CD14-positive monocyte (primary cell): ENCODE measurements at regions not wholly inside any gene's neighbourhood (a gene's known extent, or its start where the extent isn't known, plus 50 kb on each side); places are given as distances from the start of the nearest gene placed in this dataset.

Source experiments
- DNase-seq, 3 donors: peaks; one replicate each; pipeline ENCODE4 v3.0.0-alpha.2; 2011 to 2022
- H2AFZ ChIP-seq: 2 replicates; pipeline ENCODE4 v1.6.0; 2012; ENCODE audit warnings: mild to moderate bottlenecking, low read depth, low read length, inconsistent platforms; ENCODE audit not compliant: insufficient read depth, poor library complexity, severe bottlenecking
- H3K27ac ChIP-seq, 2 donors: 1 replicate in 1 of 2; 2 replicates in 1 of 2; pipeline ENCODE4 v1.5.1; 2012 to 2013; ENCODE audit warnings: low read length in 2 of 2, control low read depth in 1 of 2, inconsistent platforms in 1 of 2, low read depth in 1 of 2, mild to moderate bottlenecking in 1 of 2
- H3K27me3 ChIP-seq, 2 donors: one replicate each; pipeline versions ENCODE4 v1.6.0 to v1.6.1; 2011 to 2013; ENCODE audit warnings: low read length in 2 of 2; ENCODE audit not compliant: control insufficient read depth in 2 of 2, insufficient read depth in 2 of 2
- H3K36me3 ChIP-seq, 2 donors: replicated peaks in 1 of 2; 1 replicate in 1 of 2; 2 replicates in 1 of 2; pipeline versions ENCODE4 v1.5.1 to v1.6.1; 2012 to 2013; ENCODE audit warnings: low read length in 2 of 2, control low read depth in 1 of 2, inconsistent platforms in 1 of 2, mild to moderate bottlenecking in 1 of 2; ENCODE audit not compliant: insufficient read depth in 2 of 2, control insufficient read depth in 1 of 2
- H3K4me1 ChIP-seq, 2 donors: 1 replicate in 1 of 2; 2 replicates in 1 of 2; pipeline versions ENCODE4 v1.5.1 to v1.6.1; 2012 to 2013; ENCODE audit warnings: low read length in 2 of 2, control low read depth in 1 of 2, inconsistent platforms in 1 of 2, mild to moderate bottlenecking in 1 of 2, moderate library complexity in 1 of 2; ENCODE audit not compliant: insufficient read depth in 2 of 2, control insufficient read depth in 1 of 2
- H3K4me2 ChIP-seq: replicated peaks from 2 replicates; pipeline ENCODE3; 2012; ENCODE audit warnings: low read length, moderate library complexity, mild to moderate bottlenecking; ENCODE audit not compliant: poor library complexity, severe bottlenecking; ENCODE audit errors: extremely low read depth
- H3K4me3 ChIP-seq, 3 experiments: fragments of 200-600 bp in 1 of 3; sonication (generic) in 1 of 3; replicated peaks in 1 of 3; 1 replicate in 2 of 3; 2 replicates in 1 of 3; pipeline ENCODE4 v1.5.1; 2011 to 2013; ENCODE audit warnings: low read length in 3 of 3, mild to moderate bottlenecking in 3 of 3, control low read depth in 2 of 3, low read depth in 2 of 3, inconsistent platforms in 1 of 3, moderate library complexity in 1 of 3
- H3K79me2 ChIP-seq: 2 replicates; pipeline ENCODE4 v1.6.0; 2012; ENCODE audit warnings: mild to moderate bottlenecking, control low read depth, inconsistent platforms, low read length, moderate library complexity; ENCODE audit not compliant: insufficient read depth
- H3K9ac ChIP-seq: 2 replicates; pipeline ENCODE4 v1.6.0; 2017; ENCODE audit warnings: low read length, mild to moderate bottlenecking; ENCODE audit not compliant: insufficient read depth, poor library complexity, severe bottlenecking
- H3K9me3 ChIP-seq, 2 donors: replicated peaks in 1 of 2; 1 replicate in 1 of 2; 2 replicates in 1 of 2; pipeline versions ENCODE4 v1.5.1 to v1.6.1; 2012 to 2013; ENCODE audit warnings: low read length in 2 of 2, control low read depth in 1 of 2; ENCODE audit not compliant: control insufficient read depth in 1 of 2, insufficient read depth in 1 of 2
- H4K20me1 ChIP-seq: 2 replicates; pipeline ENCODE4 v1.6.0; 2012; ENCODE audit warnings: mild to moderate bottlenecking, low read length, control low read depth, moderate library complexity; ENCODE audit not compliant: insufficient read depth
- H3K27ac Mint-ChIP-seq, 7 donors: one replicate each; pipeline ENCODE4 v1.8.0; 2020; ENCODE audit warnings: mild to moderate bottlenecking in 7 of 7, mixed read lengths in 7 of 7, moderate library complexity in 6 of 7, inconsistent platforms in 2 of 7
- H3K27me3 Mint-ChIP-seq, 3 donors: one replicate each; pipeline ENCODE4 v1.8.0; 2021 to 2022; ENCODE audit warnings: low read depth in 3 of 3, mild to moderate bottlenecking in 3 of 3, mixed read lengths in 3 of 3, moderate library complexity in 3 of 3, inconsistent platforms in 1 of 3
- H3K36me3 Mint-ChIP-seq, 2 donors: one replicate each; pipeline ENCODE4 v1.8.0; 2020; ENCODE audit warnings: mixed read lengths in 2 of 2, inconsistent platforms in 1 of 2, mild to moderate bottlenecking in 1 of 2
- H3K4me1 Mint-ChIP-seq: one replicate; pipeline ENCODE4 v1.8.0; 2020; ENCODE audit warnings: mild to moderate bottlenecking, mixed read lengths
- H3K4me3 Mint-ChIP-seq, 2 donors: one replicate each; pipeline ENCODE4 v1.8.0; 2020; ENCODE audit warnings: mild to moderate bottlenecking in 2 of 2, mixed read lengths in 2 of 2, moderate library complexity in 1 of 2
- H3K9me3 Mint-ChIP-seq, 7 donors: one replicate each; pipeline ENCODE4 v1.8.0; 2020 to 2022; ENCODE audit warnings: mixed read lengths in 7 of 7, mild to moderate bottlenecking in 6 of 7, moderate library complexity in 6 of 7, inconsistent platforms in 2 of 7
- CTCF ChIP-seq: fragments of 200-600 bp; IDR thresholded peaks from one replicate; pipeline ENCODE4 v1.8.0; 2022; ENCODE audit warnings: antibody characterized with exemption, mild to moderate bottlenecking
- WGBS: methylation state at CpG from one replicate; pipeline ENCODE4 v1.1.5; 2013; ENCODE audit warnings: missing lambda C conversion rate; ENCODE audit not compliant: insufficient coverage; 5-methylcytosine and 5-hydroxymethylcytosine counted together
- intact Hi-C, 2 donors: fragments of 100-400 bp; cut with micrococcal nuclease; formaldehyde crosslinking; loops; one replicate each; pipeline versions ENCODE4 v1.15.0 to v1.15.1; 2023

- Mint-ChIP-seq H3K36me3 (no peaks in the 10 kb centered on the region), H3K9me3 (peaks cover 0 to 9% (median 3%) of the 10 kb centered on the region in 7 donors), H3K27ac (no peak overlapping the region), H3K27me3 (peaks cover 2 to 7% (median 2%) of the 10 kb centered on the region in 3 donors), H3K4me3 (no peak overlapping the region), H3K4me1 (no peaks in the 10 kb centered on the region)
- no peaks in the 10 kb centered on the region for H3K27me3 ChIP-seq
- H3K4me3 ChIP-seq = no peak overlapping the region
- no peak overlapping the region for H3K9ac ChIP-seq
- no peaks in the 10 kb centered on the region for H3K4me1 ChIP-seq
- H3K79me2 ChIP-seq = no peaks in the 10 kb centered on the region
- no peaks in the 10 kb centered on the region for H4K20me1 ChIP-seq
- TF ChIP-seq CTCF = no peak
- H3K27ac ChIP-seq = no peak overlapping the region
- 78% methylated on average over 5 of the region's 5 CpGs for WGBS
- no peak overlapping the region for H2AFZ ChIP-seq
- no peak for DNase-seq
- H3K36me3 ChIP-seq = no peaks in the 10 kb centered on the region
- intact Hi-C loops = no loop called here
- no peaks in the 10 kb centered on the region for H3K9me3 ChIP-seq
- H3K4me2 ChIP-seq = no peak overlapping the region
Measured at GRCh38 chr11:70506658-70506970, 108.3 kb downstream of the CTTN start.

DNA sequence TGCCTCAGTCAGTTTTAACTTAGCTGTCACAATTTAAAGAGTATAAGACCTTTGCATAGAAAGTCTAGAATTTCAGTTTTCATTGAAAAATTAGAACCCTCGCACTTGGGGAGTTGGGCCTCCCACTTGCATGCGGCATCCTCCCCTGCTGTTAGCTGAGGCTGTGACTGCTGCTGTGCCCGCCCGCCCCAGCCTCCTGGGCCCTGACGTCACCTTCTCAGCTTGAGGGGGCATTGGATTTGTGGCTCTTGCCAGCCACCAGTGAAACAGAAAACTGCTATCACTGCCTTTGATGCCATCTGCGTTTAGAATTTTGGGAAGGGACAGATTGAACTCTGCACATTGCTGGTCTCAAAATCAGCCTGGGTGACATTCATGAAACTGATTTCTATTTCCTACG, 108.7 kb downstream of the CTTN start:
- no peaks in the 10 kb centered on the region for H3K36me3 Mint-ChIP-seq
- H3K9ac ChIP-seq = no peak overlapping the region
- no peak overlapping the region for H3K27ac ChIP-seq
- peaks cover under 1 to 2% of the 10 kb centered on the region in 2 donors for H3K9me3 ChIP-seq
- no peaks in the 10 kb centered on the region for H3K4me1 ChIP-seq
- no peak for TF ChIP-seq CTCF
- DNase-seq = no peak
- intact Hi-C loops = no loop called here
- H3K4me3 Mint-ChIP-seq = peak overlapping the region in 1 of 2 donors; percentile 31
- peaks cover 2 to 6% (median 4%) of the 10 kb centered on the region in 3 donors for H3K27me3 Mint-ChIP-seq
- 98% methylated on average over 5 of the region's 7 CpGs for WGBS
- peaks cover 3 to 10% (median 4%) of the 10 kb centered on the region in 7 donors for H3K9me3 Mint-ChIP-seq
- no peaks in the 10 kb centered on the region for H3K79me2 ChIP-seq
- H2AFZ ChIP-seq = no peak overlapping the region
- no peaks in the 10 kb centered on the region for H4K20me1 ChIP-seq
- H3K27me3 ChIP-seq = no peaks in the 10 kb centered on the region
- H3K4me2 ChIP-seq = no peak overlapping the region
- H3K4me3 ChIP-seq = no peak overlapping the region
- H3K4me1 Mint-ChIP-seq = no peaks in the 10 kb centered on the region
- H3K36me3 ChIP-seq = no peaks in the 10 kb centered on the region
- H3K27ac Mint-ChIP-seq = no peak overlapping the region
